ENCODE measurements at regions not wholly inside any gene's neighbourhood (a gene's known extent, or its start where the extent isn't known, plus 50 kb on each side); places are given as distances from the start of the nearest gene placed in this dataset.

DNA sequence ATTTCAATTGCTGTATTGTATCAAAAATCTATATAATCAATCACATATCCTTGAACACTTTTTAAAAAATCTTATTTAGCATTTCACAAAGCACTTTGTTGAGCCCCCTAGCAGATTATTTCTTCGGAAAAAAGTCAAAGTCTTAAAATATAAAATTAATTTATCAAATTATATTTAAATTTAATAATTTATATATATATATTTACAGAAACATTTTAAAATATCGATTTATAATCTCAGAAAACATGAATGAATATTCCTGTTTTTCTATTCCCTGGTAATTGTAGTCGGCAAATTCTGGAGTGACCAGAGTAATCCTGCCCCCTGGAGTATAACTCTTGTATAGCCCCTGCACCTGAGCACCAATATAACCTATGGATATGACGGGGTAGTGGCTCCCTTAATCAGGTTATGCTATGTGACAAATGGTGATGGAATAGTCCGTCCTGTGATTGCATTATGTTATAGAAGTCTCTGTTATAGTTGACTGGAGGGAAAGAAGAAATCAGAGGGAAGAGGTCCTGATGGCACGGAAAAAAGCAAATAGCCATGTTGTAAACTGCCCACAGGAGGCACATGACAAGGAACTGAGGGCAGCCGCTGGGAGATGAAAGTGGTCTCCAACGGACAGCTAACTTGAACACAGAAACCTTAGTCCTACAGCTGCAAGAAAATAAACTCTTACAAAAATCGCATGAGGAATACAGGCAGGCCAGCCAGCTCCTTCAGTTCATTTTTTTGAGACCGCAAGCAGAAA, 1092.3 kb downstream of the ARAP2 start:
- TF ChIP-seq, protein P1, sequence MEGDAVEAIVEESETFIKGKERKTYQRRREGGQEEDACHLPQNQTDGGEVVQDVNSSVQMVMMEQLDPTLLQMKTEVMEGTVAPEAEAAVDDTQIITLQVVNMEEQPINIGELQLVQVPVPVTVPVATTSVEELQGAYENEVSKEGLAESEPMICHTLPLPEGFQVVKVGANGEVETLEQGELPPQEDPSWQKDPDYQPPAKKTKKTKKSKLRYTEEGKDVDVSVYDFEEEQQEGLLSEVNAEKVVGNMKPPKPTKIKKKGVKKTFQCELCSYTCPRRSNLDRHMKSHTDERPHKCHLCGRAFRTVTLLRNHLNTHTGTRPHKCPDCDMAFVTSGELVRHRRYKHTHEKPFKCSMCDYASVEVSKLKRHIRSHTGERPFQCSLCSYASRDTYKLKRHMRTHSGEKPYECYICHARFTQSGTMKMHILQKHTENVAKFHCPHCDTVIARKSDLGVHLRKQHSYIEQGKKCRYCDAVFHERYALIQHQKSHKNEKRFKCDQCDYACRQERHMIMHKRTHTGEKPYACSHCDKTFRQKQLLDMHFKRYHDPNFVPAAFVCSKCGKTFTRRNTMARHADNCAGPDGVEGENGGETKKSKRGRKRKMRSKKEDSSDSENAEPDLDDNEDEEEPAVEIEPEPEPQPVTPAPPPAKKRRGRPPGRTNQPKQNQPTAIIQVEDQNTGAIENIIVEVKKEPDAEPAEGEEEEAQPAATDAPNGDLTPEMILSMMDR (IDR thresholded peaks at IDR 0.05): peak in 1 of 3 experiments; percentile 33
- TF ChIP-seq POLR2A (IDR thresholded peaks at IDR 0.05): no peak
